ENCODE measurements at regions not wholly inside any gene's neighbourhood (a gene's known extent, or its start where the extent isn't known, plus 50 kb on each side); places are given as distances from the start of the nearest gene placed in this dataset.

DNA sequence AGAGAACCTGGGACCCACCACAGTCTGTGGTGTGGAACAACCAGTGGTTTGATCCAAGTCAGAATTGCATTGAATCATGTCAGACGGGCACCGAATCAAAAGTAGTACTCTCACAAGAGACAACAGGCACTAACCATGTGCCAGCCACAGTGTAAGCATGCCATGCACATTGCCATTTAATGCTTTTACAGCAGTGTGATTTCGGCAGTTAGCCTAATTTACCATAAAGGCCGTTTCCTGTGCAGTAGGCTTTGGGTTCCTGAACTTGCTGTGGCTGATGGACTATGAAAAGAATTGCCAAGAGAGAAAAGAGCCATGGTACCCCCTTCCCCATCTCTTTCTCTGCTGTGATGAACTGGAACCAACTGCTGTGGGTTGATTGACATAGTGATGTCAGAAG, 540.6 kb downstream of the EBF1 start:
- no peak for TF ChIP-seq EZH2 (IDR thresholded peaks at IDR 0.05; ENCODE audit: borderline replicate concordance)
- no peak for TF ChIP-seq EZH2phosphoT487 (IDR thresholded peaks at IDR 0.05; ENCODE audit: low read depth, severe bottlenecking, unreplicated experiment)
- TF ChIP-seq, protein P1, sequence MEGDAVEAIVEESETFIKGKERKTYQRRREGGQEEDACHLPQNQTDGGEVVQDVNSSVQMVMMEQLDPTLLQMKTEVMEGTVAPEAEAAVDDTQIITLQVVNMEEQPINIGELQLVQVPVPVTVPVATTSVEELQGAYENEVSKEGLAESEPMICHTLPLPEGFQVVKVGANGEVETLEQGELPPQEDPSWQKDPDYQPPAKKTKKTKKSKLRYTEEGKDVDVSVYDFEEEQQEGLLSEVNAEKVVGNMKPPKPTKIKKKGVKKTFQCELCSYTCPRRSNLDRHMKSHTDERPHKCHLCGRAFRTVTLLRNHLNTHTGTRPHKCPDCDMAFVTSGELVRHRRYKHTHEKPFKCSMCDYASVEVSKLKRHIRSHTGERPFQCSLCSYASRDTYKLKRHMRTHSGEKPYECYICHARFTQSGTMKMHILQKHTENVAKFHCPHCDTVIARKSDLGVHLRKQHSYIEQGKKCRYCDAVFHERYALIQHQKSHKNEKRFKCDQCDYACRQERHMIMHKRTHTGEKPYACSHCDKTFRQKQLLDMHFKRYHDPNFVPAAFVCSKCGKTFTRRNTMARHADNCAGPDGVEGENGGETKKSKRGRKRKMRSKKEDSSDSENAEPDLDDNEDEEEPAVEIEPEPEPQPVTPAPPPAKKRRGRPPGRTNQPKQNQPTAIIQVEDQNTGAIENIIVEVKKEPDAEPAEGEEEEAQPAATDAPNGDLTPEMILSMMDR (IDR thresholded peaks at IDR 0.05; ENCODE audit: poor library complexity): no peak

DNA sequence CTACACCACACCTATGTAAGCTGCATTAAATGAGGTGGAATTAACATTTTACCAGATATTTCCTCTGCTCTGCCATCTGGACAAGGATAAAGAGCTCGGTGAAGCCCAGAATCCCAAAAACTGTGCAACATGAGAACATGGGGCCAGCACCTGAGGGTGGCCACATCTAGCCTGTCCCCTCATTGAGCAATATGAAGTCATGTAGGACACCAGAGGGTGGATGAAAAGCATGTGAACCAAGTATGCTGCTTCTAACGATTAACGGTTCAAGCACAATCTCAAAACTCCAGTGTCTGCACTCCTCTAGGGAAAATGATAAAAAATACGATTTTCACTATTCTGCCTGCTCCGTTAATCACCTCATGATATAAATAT, 545.8 kb downstream of the EBF1 start:
- H2AFZ ChIP-seq: no peak overlapping the region
- H3K27ac ChIP-seq: no peak overlapping the region

More for the DNA sequence above, 540.6 kb downstream of the EBF1 start:
- Histone ChIP-seq H3K4me2 (no peak overlapping the region), H3K36me3 (replicated peaks; ENCODE audit: insufficient read depth, low read depth) (no peaks in the 10 kb centered on the region), H3K79me2 (no peaks in the 10 kb centered on the region), H3K4me1 (ENCODE audit: insufficient read depth) (no peaks in the 10 kb centered on the region), H3K27ac (no peak overlapping the region), H4K20me1 (ENCODE audit: insufficient read depth, poor library complexity, severe bottlenecking) (no peaks in the 10 kb centered on the region), H2AFZ (no peak overlapping the region), H3K9me3 (ENCODE audit: low read depth) (no peaks in the 10 kb centered on the region), H3K9me2 (replicated peaks; ENCODE audit: insufficient read depth) (no peaks in the 10 kb centered on the region), H3K4me3 (no peak overlapping the region), H3K27me3 (no peaks in the 10 kb centered on the region)
- 97% methylated on average over 4 of the region's 4 CpGs for WGBS (ENCODE audit: low lambda C conversion rate, missing lambda C conversion rate)
- no peak for DNase-seq (ENCODE audit: low spot score)

DNA sequence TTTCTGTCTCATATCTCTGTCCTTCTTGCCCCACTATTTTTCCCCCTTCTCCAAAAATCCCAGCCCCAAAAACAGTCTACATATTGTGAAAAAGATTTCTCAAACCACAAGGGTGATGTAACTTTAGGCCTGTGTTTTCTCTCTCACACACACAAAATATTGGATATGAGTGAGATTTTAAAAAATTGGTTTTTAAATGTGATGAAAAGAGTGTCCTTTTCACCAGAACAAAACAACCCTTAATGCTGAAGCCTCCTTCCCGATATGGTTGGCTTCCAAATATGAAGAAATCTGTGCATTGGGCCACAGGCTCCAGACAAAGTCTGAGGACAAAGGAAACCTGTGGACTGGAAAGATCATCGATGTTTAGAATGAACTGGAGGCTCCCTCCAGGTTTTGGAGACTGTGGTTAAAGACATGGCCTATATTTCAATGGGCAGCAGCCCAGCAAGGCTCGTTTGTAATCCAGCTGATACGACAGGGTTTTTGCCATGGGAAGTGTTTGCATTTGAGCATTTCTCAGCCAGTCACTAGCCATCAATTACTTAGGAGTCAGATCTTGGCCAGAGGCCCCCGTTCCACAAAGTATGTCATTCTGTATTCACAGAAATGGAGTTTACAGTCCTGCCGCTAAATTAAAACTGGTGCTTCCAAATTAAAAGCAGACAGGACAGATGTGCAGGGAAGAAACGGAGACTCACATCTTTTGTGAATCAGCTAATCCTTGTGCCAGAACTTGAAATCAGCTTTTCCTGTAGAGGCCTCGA, 546.3 kb downstream of the EBF1 start:
- 59% methylated on average over 8 of the region's 8 CpGs for WGBS (ENCODE audit: low lambda C conversion rate, missing lambda C conversion rate)
- no peaks in the 10 kb centered on the region for H3K27me3 ChIP-seq
- no peak overlapping the region for H3K27ac ChIP-seq
- no peak overlapping the region for H3K4me2 ChIP-seq
- no peak for DNase-seq (ENCODE audit: low spot score)
- no peaks in the 10 kb centered on the region for H3K4me1 ChIP-seq (ENCODE audit: insufficient read depth)
- no peak overlapping the region for H3K4me3 ChIP-seq
- no peaks in the 10 kb centered on the region for H3K9me3 ChIP-seq (ENCODE audit: low read depth)
- H3K79me2 ChIP-seq: no peaks in the 10 kb centered on the region
- no peaks in the 10 kb centered on the region for H4K20me1 ChIP-seq (ENCODE audit: insufficient read depth, poor library complexity, severe bottlenecking)
- H3K9me2 ChIP-seq (replicated peaks; ENCODE audit: insufficient read depth): no peaks in the 10 kb centered on the region
- no peaks in the 10 kb centered on the region for H3K36me3 ChIP-seq (replicated peaks; ENCODE audit: insufficient read depth, low read depth)
- no peak overlapping the region for H2AFZ ChIP-seq
- TF ChIP-seq, protein P1 (IDR thresholded peaks at IDR 0.05; ENCODE audit: poor library complexity): no peak
- TF ChIP-seq EZH2phosphoT487 (IDR thresholded peaks at IDR 0.05; ENCODE audit: low read depth, severe bottlenecking, unreplicated experiment): no peak
- TF ChIP-seq EZH2 (IDR thresholded peaks at IDR 0.05; ENCODE audit: borderline replicate concordance): no peak

More for the DNA sequence above, 545.8 kb downstream of the EBF1 start:
- Histone ChIP-seq H3K4me2 (no peak overlapping the region), H3K36me3 (replicated peaks; ENCODE audit: insufficient read depth, low read depth) (no peaks in the 10 kb centered on the region), H3K9me2 (replicated peaks; ENCODE audit: insufficient read depth) (no peaks in the 10 kb centered on the region), H3K9me3 (ENCODE audit: low read depth) (no peaks in the 10 kb centered on the region), H3K27me3 (no peaks in the 10 kb centered on the region), H3K79me2 (no peaks in the 10 kb centered on the region), H4K20me1 (ENCODE audit: insufficient read depth, poor library complexity, severe bottlenecking) (no peaks in the 10 kb centered on the region), H3K4me1 (ENCODE audit: insufficient read depth) (no peaks in the 10 kb centered on the region), H3K4me3 (no peak overlapping the region)
- TF ChIP-seq, protein P1 (IDR thresholded peaks at IDR 0.05; ENCODE audit: poor library complexity): no peak
- TF ChIP-seq EZH2phosphoT487 (IDR thresholded peaks at IDR 0.05; ENCODE audit: low read depth, severe bottlenecking, unreplicated experiment): no peak
- TF ChIP-seq EZH2 (IDR thresholded peaks at IDR 0.05; ENCODE audit: borderline replicate concordance): no peak
- WGBS (ENCODE audit: low lambda C conversion rate, missing lambda C conversion rate): 88% methylated on average over 5 of the region's 5 CpGs
- DNase-seq (ENCODE audit: low spot score): no peak
